ENCODE measurements at regions not wholly inside any gene's neighbourhood (a gene's known extent, or its start where the extent isn't known, plus 50 kb on each side); places are given as distances from the start of the nearest gene placed in this dataset.

DNA sequence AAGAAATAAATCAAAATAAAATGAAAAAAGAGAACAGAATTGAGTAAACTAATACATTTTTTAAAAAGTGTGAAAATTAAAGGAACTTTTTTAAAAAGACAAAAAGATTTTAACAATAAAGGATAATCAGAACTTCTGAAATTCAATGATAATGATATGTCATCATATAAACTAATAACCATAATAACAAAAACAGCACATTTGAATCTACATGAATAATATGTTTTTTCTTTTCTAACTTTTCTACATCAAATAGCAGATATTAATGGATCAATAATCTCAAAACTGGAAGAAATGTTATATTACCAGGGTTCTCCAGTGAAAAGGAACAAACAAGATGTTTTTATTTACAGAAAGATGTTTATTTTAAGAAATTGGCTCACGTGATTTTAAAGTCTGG is 903.3 kb upstream of the MIR17HG start:
- TF ChIP-seq, protein P1, sequence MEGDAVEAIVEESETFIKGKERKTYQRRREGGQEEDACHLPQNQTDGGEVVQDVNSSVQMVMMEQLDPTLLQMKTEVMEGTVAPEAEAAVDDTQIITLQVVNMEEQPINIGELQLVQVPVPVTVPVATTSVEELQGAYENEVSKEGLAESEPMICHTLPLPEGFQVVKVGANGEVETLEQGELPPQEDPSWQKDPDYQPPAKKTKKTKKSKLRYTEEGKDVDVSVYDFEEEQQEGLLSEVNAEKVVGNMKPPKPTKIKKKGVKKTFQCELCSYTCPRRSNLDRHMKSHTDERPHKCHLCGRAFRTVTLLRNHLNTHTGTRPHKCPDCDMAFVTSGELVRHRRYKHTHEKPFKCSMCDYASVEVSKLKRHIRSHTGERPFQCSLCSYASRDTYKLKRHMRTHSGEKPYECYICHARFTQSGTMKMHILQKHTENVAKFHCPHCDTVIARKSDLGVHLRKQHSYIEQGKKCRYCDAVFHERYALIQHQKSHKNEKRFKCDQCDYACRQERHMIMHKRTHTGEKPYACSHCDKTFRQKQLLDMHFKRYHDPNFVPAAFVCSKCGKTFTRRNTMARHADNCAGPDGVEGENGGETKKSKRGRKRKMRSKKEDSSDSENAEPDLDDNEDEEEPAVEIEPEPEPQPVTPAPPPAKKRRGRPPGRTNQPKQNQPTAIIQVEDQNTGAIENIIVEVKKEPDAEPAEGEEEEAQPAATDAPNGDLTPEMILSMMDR (conservative IDR thresholded peaks at IDR 0.05; ENCODE audit: low read depth, low read length): no peak
- TF ChIP-seq CEBPB (IDR thresholded peaks at IDR 0.05; ENCODE audit: low read depth, low read length) (no peak), POLR2A (IDR thresholded peaks at IDR 0.05; ENCODE audit: low read depth, low read length) (no peak), FOS (IDR thresholded peaks at IDR 0.05; ENCODE audit: low read depth, low read length) (no peak), RFX5 (IDR thresholded peaks at IDR 0.05; ENCODE audit: low read depth, low read length) (no peak), CHD1 (IDR thresholded peaks at IDR 0.05; ENCODE audit: low read depth, low read length) (no peak), MAFK (IDR thresholded peaks at IDR 0.05; ENCODE audit: low read depth, low read length) (no peak), MXI1 (IDR thresholded peaks at IDR 0.05; ENCODE audit: borderline replicate concordance, low read depth, low read length) (no peak), NFE2L2 (IDR thresholded peaks at IDR 0.05; ENCODE audit: low read depth, low read length) (no peak)

Data from IMR-90 (cell line).